ENCODE measurements at regions not wholly inside any gene's neighbourhood (a gene's known extent, or its start where the extent isn't known, plus 50 kb on each side); places are given as distances from the start of the nearest gene placed in this dataset.
"Not testable (repeated sequence)": the region's sequence is repeated elsewhere in the genome, so short reads cannot be mapped to it uniquely, and the experiment has no call there.

GRCh38 chr12:11539156-11539555 lies 110.3 kb upstream of the ETV6 start:
- no peak for DNase-seq (ENCODE audit: low spot score)

GRCh38 chr12:11540156-11540555 lies 109.3 kb upstream of the ETV6 start:
- no peak for DNase-seq (ENCODE audit: low spot score)

- DNase-seq (ENCODE audit: low spot score): no peak
Measured at GRCh38 chr12:11540615-11541310, 108.7 kb upstream of the ETV6 start.

GRCh38 chr12:11542599-11542998 lies 106.9 kb upstream of the ETV6 start:
- no peak for DNase-seq (ENCODE audit: low spot score)

GRCh38 chr12:11543457-11544158 lies 105.9 kb upstream of the ETV6 start:
- DNase-seq (ENCODE audit: low spot score): no peak

- DNase-seq (ENCODE audit: low spot score): no peak
Measured at GRCh38 chr12:11545484-11546330, 103.8 kb upstream of the ETV6 start.

GRCh38 chr12:11546582-11547270 lies 102.7 kb upstream of the ETV6 start:
- not testable (repeated sequence) for DNase-seq (ENCODE audit: low spot score)

GRCh38 chr12:11547271-11547646 lies 102.2 kb upstream of the ETV6 start:
- not testable (repeated sequence) for DNase-seq (ENCODE audit: low spot score)

GRCh38 chr12:11549119-11549518 lies 100.4 kb upstream of the ETV6 start:
- DNase-seq (ENCODE audit: low spot score): no peak

GRCh38 chr12:11553871-11554533 lies 95.5 kb upstream of the ETV6 start:
- DNase-seq (ENCODE audit: low spot score): peak; percentile 82

GRCh38 chr12:11555195-11555594 lies 94.3 kb upstream of the ETV6 start:
- DNase-seq (ENCODE audit: low spot score): no peak

- no peak for DNase-seq (ENCODE audit: low spot score)
Measured at GRCh38 chr12:11555743-11556625, 93.5 kb upstream of the ETV6 start.

GRCh38 chr12:11556682-11557081 lies 92.8 kb upstream of the ETV6 start:
- DNase-seq (ENCODE audit: low spot score): no peak

GRCh38 chr12:11559626-11560340 lies 89.7 kb upstream of the ETV6 start:
- no peak for DNase-seq (ENCODE audit: low spot score)

GRCh38 chr12:11561411-11561810 lies 88.1 kb upstream of the ETV6 start:
- no peak for DNase-seq (ENCODE audit: low spot score)

GRCh38 chr12:11563785-11564739 lies 85.4 kb upstream of the ETV6 start:
- no peak for DNase-seq (ENCODE audit: low spot score)

GRCh38 chr12:11564984-11565651 lies 84.4 kb upstream of the ETV6 start:
- DNase-seq (ENCODE audit: low spot score): no peak

- no peak for DNase-seq (ENCODE audit: low spot score)
Measured at GRCh38 chr12:11565752-11566151, 83.7 kb upstream of the ETV6 start.
